ENCODE measurements at regions not wholly inside any gene's neighbourhood (a gene's known extent, or its start where the extent isn't known, plus 50 kb on each side); places are given as distances from the start of the nearest gene placed in this dataset.

GRCh38 chr14:43674273-43674672, 832.8 kb downstream of the FSCB start:
- H2AFZ ChIP-seq (ENCODE audit: low read length), result no peak overlapping the region
- H3K27me3 ChIP-seq (ENCODE audit: control insufficient read depth, insufficient read depth, low read length), result no peaks in the 10 kb centered on the region
- no peak overlapping the region for H3K4me2 ChIP-seq (ENCODE audit: extremely low read depth, insufficient read depth, low read length)
- no peaks in the 10 kb centered on the region for H4K20me1 ChIP-seq (ENCODE audit: control insufficient read depth, extremely low read depth, insufficient read depth, low read length)
- no peak for DNase-seq (ENCODE audit: low read depth in 2 of 2)
- no peak for TF ChIP-seq CTCF (conservative IDR thresholded peaks at IDR 0.05 in 1 of 2, IDR thresholded peaks at IDR 0.05 in 1 of 2; ENCODE audit: low read depth in 1 of 2, low read length in 2 of 2)
- no peak for TF ChIP-seq EZH2 (IDR thresholded peaks at IDR 0.05; ENCODE audit: low read length, missing control alignments)
- no peak overlapping the region for H3K27ac ChIP-seq (ENCODE audit: insufficient read depth, low read length)
- no peaks in the 10 kb centered on the region for H3K79me2 ChIP-seq (ENCODE audit: control insufficient read depth, insufficient read depth, low read length)
- no peaks in the 10 kb centered on the region for H3K36me3 ChIP-seq (ENCODE audit: control insufficient read depth, insufficient read depth, low read length)
- no peak overlapping the region for H3K9ac ChIP-seq (ENCODE audit: insufficient read depth, low read length)
- H3K4me1 ChIP-seq (ENCODE audit: control insufficient read depth, extremely low read depth, insufficient read depth, low read length), result no peaks in the 10 kb centered on the region
- no peaks in the 10 kb centered on the region for H3K9me3 ChIP-seq (ENCODE audit: control insufficient read depth, insufficient read depth, low read depth, low read length)
- H3K4me3 ChIP-seq (replicated peaks in 1 of 4; ENCODE audit: control extremely low read depth in 1 of 4, insufficient read depth in 1 of 4, low read depth in 3 of 4, low read length in 4 of 4), result no peak overlapping the region

- TF ChIP-seq EZH2 (IDR thresholded peaks at IDR 0.05; ENCODE audit: low read length, missing control alignments) (no peak), CTCF (conservative IDR thresholded peaks at IDR 0.05 in 1 of 2, IDR thresholded peaks at IDR 0.05 in 1 of 2; ENCODE audit: low read depth in 1 of 2, low read length in 2 of 2) (no peak)
- Histone ChIP-seq H4K20me1 (ENCODE audit: control insufficient read depth, extremely low read depth, insufficient read depth, low read length) (no peaks in the 10 kb centered on the region), H3K4me3 (replicated peaks in 1 of 4; ENCODE audit: control extremely low read depth in 1 of 4, insufficient read depth in 1 of 4, low read depth in 3 of 4, low read length in 4 of 4) (no peak overlapping the region), H2AFZ (ENCODE audit: low read length) (no peak overlapping the region), H3K36me3 (ENCODE audit: control insufficient read depth, insufficient read depth, low read length) (no peaks in the 10 kb centered on the region), H3K27me3 (ENCODE audit: control insufficient read depth, insufficient read depth, low read length) (no peaks in the 10 kb centered on the region), H3K79me2 (ENCODE audit: control insufficient read depth, insufficient read depth, low read length) (no peaks in the 10 kb centered on the region), H3K9me3 (ENCODE audit: control insufficient read depth, insufficient read depth, low read depth, low read length) (no peaks in the 10 kb centered on the region), H3K4me1 (ENCODE audit: control insufficient read depth, extremely low read depth, insufficient read depth, low read length) (no peaks in the 10 kb centered on the region), H3K9ac (ENCODE audit: insufficient read depth, low read length) (no peak overlapping the region), H3K4me2 (ENCODE audit: extremely low read depth, insufficient read depth, low read length) (no peak overlapping the region), H3K27ac (ENCODE audit: insufficient read depth, low read length) (no peak overlapping the region)
- DNase-seq (ENCODE audit: low read depth in 2 of 2), result no peak
Measured at GRCh38 chr14:43671716-43672485, 835.2 kb downstream of the FSCB start.

GRCh38 chr14:43669355-43669754, 837.7 kb downstream of the FSCB start:
- Histone ChIP-seq H3K4me2 (ENCODE audit: extremely low read depth, insufficient read depth, low read length) (no peak overlapping the region), H3K79me2 (ENCODE audit: control insufficient read depth, insufficient read depth, low read length) (no peaks in the 10 kb centered on the region), H3K36me3 (ENCODE audit: control insufficient read depth, insufficient read depth, low read length) (no peaks in the 10 kb centered on the region), H3K9ac (ENCODE audit: insufficient read depth, low read length) (no peak overlapping the region), H3K27me3 (ENCODE audit: control insufficient read depth, insufficient read depth, low read length) (no peaks in the 10 kb centered on the region), H3K9me3 (ENCODE audit: control insufficient read depth, insufficient read depth, low read depth, low read length) (no peaks in the 10 kb centered on the region), H3K27ac (ENCODE audit: insufficient read depth, low read length) (no peak overlapping the region), H4K20me1 (ENCODE audit: control insufficient read depth, extremely low read depth, insufficient read depth, low read length) (no peaks in the 10 kb centered on the region), H3K4me1 (ENCODE audit: control insufficient read depth, extremely low read depth, insufficient read depth, low read length) (no peaks in the 10 kb centered on the region), H3K4me3 (replicated peaks in 1 of 4; ENCODE audit: control extremely low read depth in 1 of 4, insufficient read depth in 1 of 4, low read depth in 3 of 4, low read length in 4 of 4) (no peak overlapping the region), H2AFZ (ENCODE audit: low read length) (no peak overlapping the region)
- no peak for DNase-seq (ENCODE audit: low read depth in 2 of 2)
- no peak for TF ChIP-seq CTCF (conservative IDR thresholded peaks at IDR 0.05 in 1 of 2, IDR thresholded peaks at IDR 0.05 in 1 of 2; ENCODE audit: low read depth in 1 of 2, low read length in 2 of 2)
- no peak for TF ChIP-seq EZH2 (IDR thresholded peaks at IDR 0.05; ENCODE audit: low read length, missing control alignments)
